ENCODE measurements at regions not wholly inside any gene's neighbourhood (a gene's known extent, or its start where the extent isn't known, plus 50 kb on each side); places are given as distances from the start of the nearest gene placed in this dataset.
"Not testable (repeated sequence)": the region's sequence is repeated elsewhere in the genome, so short reads cannot be mapped to it uniquely, and the experiment has no call there.

DNA sequence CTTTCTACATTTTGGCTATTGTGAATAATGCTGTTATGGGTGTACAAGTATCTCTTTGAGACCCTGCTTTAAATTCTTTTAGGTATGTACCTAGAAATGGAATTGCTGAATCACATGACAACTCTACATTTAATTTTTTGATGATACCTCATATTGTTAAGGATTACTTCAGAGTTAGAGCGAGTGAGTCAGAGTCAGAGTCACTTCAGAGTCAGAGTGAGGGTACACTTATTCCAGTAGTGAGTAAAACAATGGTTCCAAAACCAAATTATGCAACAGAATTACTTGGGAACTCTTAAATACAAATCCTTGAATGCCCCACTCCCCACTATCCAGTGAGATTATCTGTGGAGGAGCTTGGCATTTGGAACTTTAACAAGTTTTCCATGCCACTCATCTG lies 50.3 kb upstream of the SNRK start:
- DNase-seq (ENCODE audit: low read depth, low spot score) = no peak

DNA sequence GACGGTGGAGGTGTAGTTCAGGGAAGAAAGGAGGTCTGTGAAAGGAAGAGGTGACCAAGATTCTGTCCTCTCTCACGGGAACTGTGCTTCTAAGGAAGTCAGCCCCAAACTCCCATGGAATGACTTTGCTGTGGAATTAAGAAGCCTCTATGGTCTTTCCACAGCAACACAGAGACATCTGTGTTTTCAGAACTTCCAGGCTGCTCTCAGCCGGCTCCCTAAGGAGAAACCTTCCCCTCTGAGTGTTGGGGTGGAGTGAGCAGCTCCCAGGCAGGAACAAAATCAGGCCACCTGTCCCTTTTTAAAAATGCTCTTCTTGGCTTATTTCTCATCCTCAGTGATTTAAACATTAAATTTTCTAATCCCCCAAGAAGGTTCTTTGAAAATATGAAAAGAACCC lies 53.3 kb upstream of the SNRK start:
- DNase-seq (ENCODE audit: low read depth, low spot score) = no peak

DNA sequence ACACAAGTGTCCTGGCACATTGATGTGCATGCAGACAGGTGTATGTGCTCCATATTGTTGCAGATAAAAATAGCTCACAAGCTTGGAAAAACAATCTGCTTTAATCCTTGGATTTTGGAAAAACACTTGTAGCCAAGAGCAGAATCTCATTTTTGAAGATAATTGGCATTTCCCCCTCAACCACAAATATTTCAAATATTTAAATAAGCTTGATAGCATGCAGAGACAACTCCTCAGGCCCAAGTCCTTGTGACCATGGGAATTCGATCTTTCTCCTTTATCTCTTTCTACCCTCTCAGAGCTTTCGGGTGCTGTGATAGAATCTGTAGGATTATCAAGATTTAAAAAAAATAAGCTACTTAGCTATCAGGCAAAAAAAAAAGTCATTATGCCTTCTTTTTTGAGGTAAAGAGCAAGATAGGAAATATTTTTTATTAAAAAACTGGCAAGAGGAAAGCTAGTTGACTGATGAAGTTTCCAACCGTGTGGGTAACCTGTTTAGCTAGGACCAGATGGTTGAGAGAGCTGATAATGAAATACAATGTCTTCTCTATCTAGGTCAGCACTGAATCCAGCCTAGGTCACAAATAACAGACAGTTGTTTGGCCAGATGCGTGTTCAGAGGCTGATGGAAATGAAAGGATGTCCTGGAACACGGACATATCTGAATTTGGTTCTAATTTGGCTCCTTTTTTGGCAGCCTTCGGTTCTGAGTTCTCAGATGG lies 54.9 kb upstream of the SNRK start:
- no peak for DNase-seq (ENCODE audit: low read depth, low spot score)

DNA sequence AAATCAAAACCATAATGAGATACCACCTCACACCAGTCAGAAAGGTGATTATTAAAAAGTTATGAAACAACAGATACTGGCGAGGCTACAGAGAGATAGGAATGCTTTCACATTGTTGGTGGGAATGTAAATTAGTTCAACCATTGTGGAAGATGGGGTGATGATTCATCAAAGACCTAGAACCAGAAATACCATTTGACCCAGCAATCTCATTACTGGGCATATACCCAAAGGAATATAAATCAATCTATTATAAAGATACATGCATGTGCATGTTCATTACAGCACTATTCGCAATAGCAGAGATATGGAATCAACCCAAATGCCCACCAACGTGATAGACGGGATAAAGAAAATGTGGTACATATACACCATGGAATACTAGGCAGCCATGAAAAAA lies 56.5 kb upstream of the SNRK start:
- DNase-seq (ENCODE audit: low read depth, low spot score) = not testable (repeated sequence)

GRCh38 chr3:43227685-43228084 lies 58.7 kb upstream of the SNRK start:
- DNase-seq (ENCODE audit: low read depth, low spot score) = not testable (repeated sequence)

- no peak for DNase-seq (ENCODE audit: low read depth, low spot score)
Measured at GRCh38 chr3:43224405-43225073, 61.8 kb upstream of the SNRK start.

- no peak for DNase-seq (ENCODE audit: low read depth, low spot score)
Measured at GRCh38 chr3:43223670-43224364, 62.5 kb upstream of the SNRK start.

DNA sequence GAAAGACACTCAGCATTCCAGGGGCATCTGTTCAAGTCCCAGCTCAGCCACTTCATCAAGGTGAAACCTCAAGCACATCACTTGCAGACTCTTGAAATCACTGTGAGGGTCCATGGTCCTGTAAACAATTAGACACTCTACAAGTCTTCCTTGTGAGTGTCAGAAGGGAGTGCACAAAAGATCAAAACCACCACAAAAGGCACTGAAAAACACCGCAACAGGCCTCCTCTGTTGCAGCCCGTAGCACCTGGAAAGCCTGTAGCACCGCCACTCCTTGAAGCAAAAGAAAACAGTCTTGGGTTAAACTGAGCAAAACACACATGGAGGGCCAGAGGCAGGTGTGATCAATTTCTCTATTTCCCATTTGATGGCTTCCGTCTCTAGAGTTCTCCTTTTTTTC lies 63.8 kb upstream of the SNRK start:
- no peak for DNase-seq (ENCODE audit: low read depth, low spot score)

DNA sequence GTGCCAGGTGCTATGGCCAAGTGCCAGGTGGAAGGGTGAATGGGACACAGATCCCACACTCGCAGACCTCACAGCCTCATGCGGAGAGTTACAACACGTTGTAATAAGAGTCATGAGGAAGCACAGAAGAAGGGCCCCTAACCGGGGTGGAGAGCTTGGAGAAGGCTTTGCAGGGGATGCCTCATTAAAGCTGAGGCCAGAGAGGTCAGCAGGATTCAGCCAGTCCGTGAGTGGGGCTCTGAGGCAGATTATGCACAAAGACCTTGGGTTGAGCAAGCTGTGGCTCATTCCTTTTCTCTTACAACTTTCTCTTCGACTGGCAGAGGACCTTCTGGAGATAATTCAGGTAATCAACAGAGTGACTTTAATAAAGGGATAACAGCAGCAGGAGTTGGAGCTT lies 65.3 kb upstream of the SNRK start:
- no peak for DNase-seq (ENCODE audit: low read depth, low spot score)

DNA sequence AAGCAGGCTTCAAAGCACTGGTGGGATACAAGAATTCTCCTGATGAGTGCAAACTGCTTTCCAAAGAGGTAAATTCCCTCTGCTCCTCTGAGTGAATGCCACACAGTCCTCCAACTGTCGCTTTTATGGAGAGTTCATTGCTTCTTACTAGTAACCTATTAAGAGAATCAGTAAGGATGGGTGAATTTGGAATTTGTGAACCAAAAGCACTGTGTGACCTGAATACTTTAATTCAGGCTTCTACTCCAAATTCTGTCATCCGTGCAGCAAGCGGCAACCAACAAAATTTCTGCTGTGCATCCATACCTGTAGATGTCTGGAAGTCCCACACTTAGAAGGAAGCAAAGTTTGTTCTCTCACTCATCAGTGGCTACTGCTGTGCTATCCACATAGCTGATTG lies 66.7 kb upstream of the SNRK start:
- DNase-seq (ENCODE audit: low read depth, low spot score) = no peak

DNA sequence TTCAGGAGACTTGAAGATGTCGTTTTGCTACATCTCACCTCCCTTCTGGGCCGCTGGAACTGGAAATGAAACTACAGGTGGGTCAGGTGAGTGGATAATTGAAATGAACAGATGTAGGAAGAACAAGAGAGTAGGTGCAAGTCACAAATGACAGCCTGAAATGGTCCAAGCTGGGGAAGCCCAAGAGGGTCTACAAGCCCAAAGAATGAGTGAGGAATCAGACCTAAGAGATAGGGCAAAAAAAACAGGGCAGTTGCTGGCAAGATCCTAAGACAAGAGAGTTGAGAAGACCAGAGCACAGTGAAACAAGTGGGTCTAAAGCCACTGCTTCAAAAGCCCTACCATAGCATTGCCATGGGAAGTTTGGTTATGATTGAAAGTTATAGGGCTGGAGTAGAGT lies 67.4 kb upstream of the SNRK start:
- no peak for DNase-seq (ENCODE audit: low read depth, low spot score)

DNA sequence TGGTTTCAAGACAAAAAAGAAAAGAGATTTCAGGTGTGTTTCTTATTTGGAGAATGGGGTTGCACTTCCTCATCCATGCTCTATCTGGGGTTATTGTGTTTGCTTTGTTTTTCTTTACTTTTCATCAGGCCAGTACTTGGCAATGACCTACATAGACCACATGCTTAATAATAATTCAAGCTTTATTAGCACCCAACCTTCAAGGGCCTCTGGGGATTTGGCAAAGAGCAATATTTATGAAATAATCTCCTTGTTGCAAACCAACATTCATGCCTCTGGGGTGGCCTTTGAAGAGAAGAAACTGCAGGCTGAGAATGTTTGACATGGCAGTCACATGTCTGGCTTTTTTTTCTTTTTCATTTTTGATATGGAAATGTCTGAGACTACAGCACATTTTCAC lies 68.2 kb upstream of the SNRK start:
- DNase-seq (ENCODE audit: low read depth, low spot score) = no peak

DNA sequence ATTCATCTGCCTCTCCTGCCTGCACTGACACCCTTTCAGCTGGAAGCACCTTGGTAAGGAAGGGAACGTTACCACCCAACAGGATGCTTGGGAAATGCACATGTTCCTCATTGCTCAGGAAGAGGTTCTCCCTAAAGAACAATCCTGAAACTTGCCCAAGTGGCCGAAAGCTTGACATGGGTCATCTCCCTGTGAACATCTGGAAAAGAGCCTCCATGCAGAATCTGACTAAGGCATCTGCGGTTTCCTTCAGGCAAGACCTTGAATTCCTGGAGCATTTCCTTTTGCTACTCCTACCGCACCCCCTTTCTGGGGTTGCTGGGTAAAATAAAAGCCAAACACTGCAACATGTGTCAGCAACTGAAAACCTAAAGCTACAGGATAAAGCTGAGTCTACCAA lies 68.7 kb upstream of the SNRK start:
- no peak for DNase-seq (ENCODE audit: low read depth, low spot score)

DNA sequence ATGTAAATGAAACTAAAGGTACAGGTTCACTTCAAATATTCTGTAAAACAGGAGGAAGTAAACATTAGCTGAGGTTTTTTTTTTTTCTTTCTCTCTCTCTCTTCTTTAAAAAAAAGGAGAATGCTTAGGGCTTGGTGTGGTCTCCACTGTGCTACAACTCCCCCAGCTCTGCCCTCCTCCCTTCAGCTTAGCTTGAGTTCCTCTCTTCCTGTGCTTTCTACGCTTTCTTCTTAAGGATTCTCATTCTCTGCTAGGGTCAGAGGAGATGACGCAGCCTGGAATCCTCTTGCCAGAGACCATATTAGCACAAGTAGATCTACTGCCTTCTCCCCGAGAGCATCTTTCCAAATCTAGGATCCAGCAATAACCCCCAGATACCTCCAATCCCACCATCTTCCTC lies 69.1 kb upstream of the SNRK start:
- no peak for DNase-seq (ENCODE audit: low read depth, low spot score)

DNA sequence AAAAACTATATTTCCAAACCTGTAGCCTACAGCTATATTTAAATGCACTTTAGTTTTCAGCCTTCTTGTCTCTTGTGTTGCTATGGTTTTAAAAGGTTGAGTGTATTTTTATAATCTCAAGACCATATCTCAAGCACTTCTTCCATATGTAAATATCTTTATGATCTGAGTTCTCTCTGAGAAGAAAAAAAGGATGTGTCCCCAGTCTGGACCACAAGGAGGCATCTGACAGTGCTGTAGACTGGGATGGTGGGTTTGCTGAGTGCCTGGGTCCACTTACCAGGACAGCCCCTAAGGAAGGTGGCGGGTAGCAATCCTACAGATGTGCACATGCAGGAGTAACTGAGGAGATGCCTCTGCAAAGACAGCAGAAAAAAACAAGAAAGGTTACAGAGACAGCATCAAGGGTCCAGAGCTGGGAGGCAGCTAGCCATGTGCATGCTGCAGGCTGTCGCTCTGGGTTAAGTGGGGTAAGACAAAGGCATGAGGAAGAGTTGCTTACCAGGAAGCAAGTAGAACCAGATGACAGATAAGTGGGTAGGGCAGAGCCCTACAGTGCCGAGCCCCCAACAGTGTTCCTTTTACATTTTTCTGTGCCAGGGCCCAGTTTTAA lies 70.6 kb upstream of the SNRK start:
- no peak for DNase-seq (ENCODE audit: low read depth, low spot score)

GRCh38 chr3:43215138-43215537 lies 71.2 kb upstream of the SNRK start:
- no peak for DNase-seq (ENCODE audit: low read depth, low spot score)

DNA sequence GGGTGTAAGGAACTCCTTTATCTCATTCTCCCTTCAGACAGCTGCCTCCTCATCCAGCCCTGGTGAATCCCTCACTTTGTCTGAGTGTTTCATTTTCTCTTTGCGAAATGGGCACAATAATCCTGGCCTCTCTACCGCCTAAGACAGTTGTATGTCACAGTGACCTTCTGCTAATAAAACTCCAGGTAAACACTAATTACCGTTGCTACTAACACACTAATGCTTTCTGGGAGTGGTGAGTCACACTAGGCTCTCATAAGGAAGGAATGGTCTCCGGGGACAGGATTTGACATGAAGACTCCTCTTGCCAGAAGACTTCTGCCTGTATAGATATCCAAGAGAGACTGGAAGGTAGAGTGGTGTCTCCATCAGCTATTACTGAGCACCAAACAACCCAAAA lies 71.7 kb upstream of the SNRK start:
- no peak for DNase-seq (ENCODE audit: low read depth, low spot score)

DNA sequence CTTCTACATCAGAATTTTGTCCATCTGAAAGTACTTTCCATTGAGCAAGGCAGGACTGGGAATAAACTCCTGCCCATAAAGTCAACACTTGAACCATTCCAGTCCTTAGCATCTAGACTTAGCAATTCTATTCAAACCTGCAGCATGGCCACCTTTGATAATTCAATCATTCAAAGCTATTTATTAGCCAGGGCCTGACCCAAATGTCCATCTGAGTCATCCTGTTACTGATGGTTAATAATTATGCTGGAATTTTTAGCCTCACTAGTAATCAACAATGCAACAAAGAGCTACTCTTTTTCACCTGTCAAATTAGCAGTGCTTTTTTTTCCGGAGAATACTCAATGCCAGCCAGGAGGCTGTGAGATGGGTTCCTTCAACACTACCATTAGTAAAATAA lies 72.7 kb upstream of the SNRK start:
- DNase-seq (ENCODE audit: low read depth, low spot score) = no peak

- DNase-seq (ENCODE audit: low read depth, low spot score) = no peak
Measured at GRCh38 chr3:43212914-43213611, 73.3 kb upstream of the SNRK start.

DNA sequence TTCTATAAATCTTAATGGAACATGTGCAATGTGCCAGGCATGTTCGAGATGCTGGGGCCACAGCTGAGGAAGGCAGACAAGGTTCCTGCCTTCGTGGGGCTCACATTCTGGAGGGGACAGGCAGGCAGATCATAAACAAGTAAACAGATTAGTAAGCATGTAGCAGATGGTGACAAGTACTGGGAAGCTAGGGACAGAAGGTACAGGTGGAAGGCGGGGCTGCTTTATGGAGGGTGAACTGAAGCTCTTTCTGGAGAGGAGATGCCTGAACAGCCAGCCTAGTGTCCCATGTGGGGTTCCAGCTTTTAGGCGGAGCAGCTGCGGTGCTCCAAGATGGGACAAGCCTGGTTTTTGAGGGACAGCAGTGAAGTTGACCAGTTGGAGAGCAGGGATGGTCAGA lies 74.7 kb upstream of the SNRK start:
- no peak for DNase-seq (ENCODE audit: low read depth, low spot score)

DNA sequence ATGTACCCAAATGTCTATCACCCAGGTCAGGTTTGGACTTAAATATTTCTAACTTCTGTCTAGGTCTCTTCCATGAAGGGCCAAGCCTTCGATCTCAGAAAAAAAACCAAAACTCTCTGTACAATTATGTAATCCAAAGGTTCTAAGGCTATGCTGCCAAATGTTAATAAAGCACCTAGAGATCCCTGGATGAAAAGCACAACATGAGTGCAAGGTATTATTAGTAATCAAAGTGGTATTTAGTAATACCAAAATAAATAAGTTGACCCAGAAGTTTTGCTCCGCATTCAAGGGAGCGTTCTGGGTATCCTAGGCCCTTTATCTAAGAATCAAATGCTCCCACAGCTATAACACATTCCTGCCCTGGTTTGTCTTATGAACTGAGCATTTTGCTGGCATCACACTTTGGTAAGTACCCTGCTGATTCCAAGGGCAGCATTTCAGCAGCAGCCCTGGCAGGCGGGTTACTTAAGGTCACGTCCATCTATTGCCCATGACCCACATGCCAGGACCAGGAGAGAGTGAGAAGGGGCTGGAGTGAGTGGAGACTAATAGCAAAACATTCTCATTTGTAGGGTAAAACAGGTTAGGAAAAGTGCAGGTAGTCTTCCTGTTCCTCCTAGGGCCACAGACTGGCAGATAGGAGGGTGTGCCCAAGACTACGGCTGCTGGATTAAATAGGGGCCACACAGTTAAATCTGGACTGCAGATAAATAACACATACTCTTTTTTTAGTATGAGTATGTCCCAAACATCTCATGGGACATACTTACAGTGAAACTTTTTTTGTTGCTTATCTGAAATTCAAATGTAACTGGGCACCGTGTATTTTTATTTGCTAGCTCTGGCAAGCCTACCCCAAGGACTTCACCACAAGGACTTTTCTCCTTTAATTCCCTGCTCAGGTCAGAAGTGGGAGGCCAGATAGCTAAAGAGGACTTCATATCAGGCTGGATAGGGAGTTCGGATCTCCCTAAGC lies 76.0 kb upstream of the SNRK start:
- DNase-seq (ENCODE audit: low read depth, low spot score) = no peak

Measured in smooth muscle cell of the brain vasculature (primary cell).